Activated CD4-positive, CD25-positive, alpha-beta regulatory T cell (primary cell): ENCODE measurements at regions not wholly inside any gene's neighbourhood (a gene's known extent, or its start where the extent isn't known, plus 50 kb on each side); places are given as distances from the start of the nearest gene placed in this dataset.
"Not testable (repeated sequence)": the region's sequence is repeated elsewhere in the genome, so short reads cannot be mapped to it uniquely, and the experiment has no call there.

ENCODE experiments used
- DNase-seq, 4 experiments: peaks; one replicate each; lab custom pipeline; 2025; lab: John Stamatoyannopoulos, UW

DNA sequence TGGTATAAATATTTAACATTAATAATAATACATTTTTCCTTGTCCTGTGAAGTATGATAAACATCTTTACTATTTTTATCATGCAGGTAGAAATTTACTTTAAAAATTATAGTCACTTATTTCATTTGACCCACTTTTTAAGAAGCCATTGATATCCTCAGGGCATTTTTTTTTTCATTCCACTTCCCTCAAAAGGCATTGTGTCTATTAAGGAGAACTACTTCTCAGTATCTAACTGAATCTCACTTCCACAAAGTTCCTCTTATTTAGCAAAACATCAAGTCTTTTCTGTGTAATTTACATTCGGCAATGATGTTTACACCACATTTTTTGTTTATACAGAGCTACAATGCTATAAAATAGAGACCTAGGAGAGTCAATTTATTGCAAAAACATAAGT is 388.2 kb upstream of the AKR1E2 start:
- no peak for DNase-seq

GRCh38 chr10:4437061-4437460 is 388.9 kb upstream of the AKR1E2 start:
- DNase-seq = no peak

- DNase-seq = no peak
Measured at GRCh38 chr10:4436103-4436502, 389.9 kb upstream of the AKR1E2 start.

- no peak for DNase-seq
Measured at GRCh38 chr10:4434516-4435071, 391.4 kb upstream of the AKR1E2 start.

DNA sequence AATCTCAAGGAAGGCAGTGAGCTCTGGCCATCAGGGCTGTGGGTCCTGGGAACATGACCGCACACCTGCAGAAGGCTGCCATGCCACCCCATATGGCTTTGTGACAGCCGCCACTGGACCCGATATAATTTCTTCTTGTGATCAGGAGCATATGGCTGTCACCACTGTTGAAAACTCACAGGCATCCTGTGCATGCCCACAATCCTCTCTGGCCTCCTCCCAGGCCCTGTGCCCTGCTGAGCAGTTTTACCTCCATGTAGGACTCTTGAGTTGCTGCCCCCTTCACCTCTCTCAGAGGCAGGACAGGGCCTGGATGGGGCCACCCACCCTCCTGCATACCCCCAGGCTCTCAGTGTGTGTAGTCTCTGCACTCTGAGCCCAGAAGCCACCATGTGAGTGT is 391.9 kb upstream of the AKR1E2 start:
- no peak for DNase-seq

GRCh38 chr10:4431114-4431863 is 394.7 kb upstream of the AKR1E2 start:
- DNase-seq = no peak

GRCh38 chr10:4429571-4429970 is 396.4 kb upstream of the AKR1E2 start:
- DNase-seq = no peak

DNA sequence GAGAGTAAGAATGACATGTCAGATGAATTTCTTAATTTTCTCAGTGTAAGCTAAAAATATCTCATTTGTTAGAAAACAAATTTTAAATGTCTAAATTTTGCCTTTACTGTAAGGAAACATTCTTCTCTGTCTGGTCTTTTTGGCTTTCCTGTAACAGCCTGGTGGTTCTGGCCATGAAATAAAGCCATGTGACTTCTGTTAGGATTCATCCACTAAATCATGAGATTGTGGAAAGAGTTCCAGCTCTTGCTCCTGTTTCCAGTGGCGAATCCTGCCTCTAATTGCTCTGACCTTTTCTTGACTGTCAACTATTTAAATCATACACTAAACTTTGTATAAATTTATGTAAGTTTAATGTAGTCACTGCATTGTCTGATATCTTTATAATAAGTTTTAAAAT is 398.5 kb upstream of the AKR1E2 start:
- DNase-seq = no peak

GRCh38 chr10:4426866-4427265 is 399.1 kb upstream of the AKR1E2 start:
- no peak for DNase-seq

GRCh38 chr10:4409319-4409718 is 416.7 kb upstream of the AKR1E2 start:
- no peak for DNase-seq

GRCh38 chr10:4407783-4408182 is 418.2 kb upstream of the AKR1E2 start:
- DNase-seq = no peak

DNA sequence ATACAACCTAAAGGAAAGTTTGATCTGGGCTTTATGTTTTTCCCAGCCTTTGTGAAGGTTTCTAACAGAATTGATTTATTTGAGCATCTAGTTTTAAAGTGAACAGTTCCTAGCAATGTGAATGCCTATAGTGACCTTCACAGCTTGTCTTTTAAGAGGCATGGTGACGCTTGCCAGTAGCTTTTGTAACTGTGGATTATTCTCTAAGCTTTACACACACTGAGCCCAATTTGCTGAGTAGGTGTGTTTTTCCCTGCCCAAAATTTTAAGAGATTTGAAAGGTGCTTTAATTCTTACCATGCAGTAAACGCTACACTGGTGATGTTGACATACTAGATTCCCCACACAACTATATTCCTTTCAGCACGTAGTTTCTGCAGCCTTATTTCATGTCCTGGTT is 420.2 kb upstream of the AKR1E2 start:
- DNase-seq = no peak

DNA sequence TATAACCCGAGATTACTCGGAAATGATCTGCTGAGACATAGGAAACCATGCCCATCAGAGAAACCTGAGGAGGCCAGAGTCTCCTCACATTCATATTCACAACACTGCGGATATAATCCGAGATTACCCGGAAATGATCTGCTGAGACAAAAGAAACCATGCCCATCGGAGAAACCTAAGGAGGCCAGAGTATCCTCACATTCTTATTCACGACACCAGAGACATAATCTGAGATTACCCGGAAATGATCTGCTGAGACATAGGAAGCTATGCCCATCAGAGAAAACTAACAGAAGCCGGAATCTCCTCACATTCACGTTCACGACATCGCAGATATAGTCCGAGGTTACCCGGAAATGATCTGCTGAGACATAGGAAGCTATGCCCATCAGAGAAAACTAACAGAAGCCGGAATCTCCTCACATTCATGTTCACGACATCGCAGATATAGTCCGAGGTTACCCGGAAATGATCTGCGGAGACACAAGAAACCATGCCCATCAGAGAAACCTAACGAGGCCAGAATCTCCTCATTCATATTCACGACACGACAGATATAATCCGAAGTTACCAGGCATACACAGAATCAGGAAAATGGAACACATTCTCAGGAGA is 422.3 kb upstream of the AKR1E2 start:
- DNase-seq = no peak

DNA sequence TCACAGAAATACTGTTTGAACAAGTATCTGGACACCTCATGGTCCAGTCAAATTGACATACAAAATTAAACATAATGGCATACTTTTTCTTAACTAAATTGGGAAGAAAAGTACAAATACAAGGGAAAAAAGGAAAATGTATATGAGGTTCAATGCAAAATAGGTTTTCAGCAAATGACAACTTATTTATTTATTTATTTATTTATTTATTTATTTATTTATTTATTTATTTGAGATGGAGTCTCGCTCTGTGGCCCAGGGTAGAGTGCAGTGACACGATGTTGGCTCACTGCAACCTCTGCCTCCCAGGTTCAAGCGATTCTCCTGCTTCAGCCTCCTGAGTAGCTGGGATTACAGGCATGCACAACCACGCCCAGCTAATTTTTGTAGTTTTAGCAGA is 424.9 kb upstream of the AKR1E2 start:
- DNase-seq = not testable (repeated sequence)

- DNase-seq = no peak
Measured at GRCh38 chr10:4399556-4399955, 426.5 kb upstream of the AKR1E2 start.

DNA sequence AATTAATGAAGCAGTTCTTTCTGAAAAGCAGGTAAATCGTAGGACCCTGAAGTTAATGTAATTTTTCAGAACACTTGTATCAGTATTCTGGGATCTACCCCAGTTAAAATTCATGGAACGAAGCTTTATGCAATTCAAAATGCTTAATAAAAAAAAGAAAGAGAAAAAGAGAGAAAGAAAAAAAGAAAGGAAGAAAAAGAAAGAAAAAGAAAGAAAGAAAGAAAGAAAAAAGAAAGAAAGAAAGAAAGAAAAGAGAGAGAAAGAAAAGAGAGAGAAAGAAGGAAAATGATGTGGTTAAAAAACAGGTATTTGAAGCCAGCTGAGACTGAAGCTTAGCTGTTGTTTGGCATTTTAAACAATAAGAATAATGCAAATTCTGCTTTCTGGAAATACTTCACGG is 427.4 kb upstream of the AKR1E2 start:
- DNase-seq = no peak

- DNase-seq = no peak
Measured at GRCh38 chr10:4397337-4397736, 428.7 kb upstream of the AKR1E2 start.

DNA sequence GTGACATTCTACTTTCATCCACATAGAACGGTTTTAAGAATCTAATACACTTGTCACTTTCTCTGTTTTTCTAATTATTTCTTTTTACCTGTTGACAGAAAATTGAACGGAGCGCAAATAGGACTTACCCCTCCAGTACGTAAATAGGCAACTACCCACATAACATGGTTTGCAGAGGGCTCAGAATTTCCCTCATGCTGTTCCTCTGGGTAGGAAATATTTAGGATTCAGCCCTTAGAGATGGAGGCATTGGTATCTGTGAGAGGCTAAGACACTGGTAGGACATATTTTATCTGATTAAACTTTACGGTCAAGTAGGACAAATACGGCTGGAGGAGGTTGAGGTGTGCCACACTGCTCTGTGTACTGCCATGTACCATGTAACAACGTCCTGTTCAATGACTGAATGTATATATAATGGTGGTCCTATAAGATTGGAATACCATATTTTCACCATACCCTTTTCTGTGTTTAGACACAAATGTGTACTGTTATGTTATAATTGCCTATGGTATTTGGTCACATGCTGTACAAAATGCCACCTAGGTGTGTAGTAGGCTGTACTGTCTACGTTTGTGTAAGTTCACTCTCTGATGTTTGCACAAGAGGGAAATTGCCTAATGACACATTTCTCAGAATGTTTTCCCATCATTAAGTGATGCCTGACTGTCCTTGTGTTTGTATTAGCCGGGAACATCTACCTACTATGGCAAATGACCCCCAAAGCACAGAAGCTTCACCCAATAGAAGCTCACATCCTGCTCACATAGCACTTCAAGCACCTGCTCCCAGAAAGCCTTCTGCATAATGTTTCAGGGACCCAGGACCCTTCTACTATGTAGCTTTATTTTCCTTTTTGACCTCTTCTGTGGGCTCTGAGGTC is 429.4 kb upstream of the AKR1E2 start:
- DNase-seq = no peak

DNA sequence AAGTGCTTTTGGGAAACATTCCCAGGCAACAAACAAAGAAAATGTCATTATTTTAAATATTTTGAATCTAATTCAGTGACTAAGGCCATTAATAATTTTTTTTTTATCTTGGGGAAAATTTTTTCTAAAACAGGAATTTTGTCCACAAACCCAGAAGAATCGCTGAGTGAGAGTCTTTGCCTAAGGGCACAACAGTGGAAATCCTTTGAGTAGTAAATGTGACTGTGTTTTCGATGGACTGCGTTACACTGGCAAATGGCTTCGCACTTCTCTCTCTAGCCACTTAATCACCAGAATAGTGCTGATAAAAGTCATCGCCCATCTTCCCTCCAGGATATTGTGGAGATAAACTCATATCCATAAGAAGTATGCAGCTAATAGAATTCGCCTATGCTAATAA is 430.3 kb upstream of the AKR1E2 start:
- DNase-seq = no peak

GRCh38 chr10:4394455-4394854 is 431.6 kb upstream of the AKR1E2 start:
- DNase-seq = not testable (repeated sequence)

- no peak for DNase-seq
Measured at GRCh38 chr10:4391683-4392082, 434.3 kb upstream of the AKR1E2 start.

- no peak for DNase-seq
Measured at GRCh38 chr10:4390219-4390618, 435.8 kb upstream of the AKR1E2 start.
